PC-3 (cell line): ENCODE measurements at regions not wholly inside any gene's neighbourhood (a gene's known extent, or its start where the extent isn't known, plus 50 kb on each side); places are given as distances from the start of the nearest gene placed in this dataset.

Experiments
- ATAC-seq: fragments of 200-7000 bp; cut with Tn5 transposase; 2 replicates; pipeline ENCODE4 v1.9.1; 2020; ENCODE audit warnings: mild to moderate bottlenecking, moderate library complexity
- BruUV-seq: library from RNA; stranded (reverse); fragments of 400-500 nt; replicated peaks from 2 replicates; lab custom pipeline; 2021; lab: Mats Ljungman, UMichigan
- CTCF ChIA-PET: fragments of 300-600 bp; sonication (Branson Sonifier 250); formaldehyde crosslinking; loops from one replicate; lab custom pipeline; 2022; ENCODE audit warnings: antibody characterized with exemption; lab: Charles Lee
- POLR2A ChIA-PET: fragments of 300-600 bp; sonication (Branson Sonifier 250); formaldehyde crosslinking; loops from one replicate; lab custom pipeline; 2022; ENCODE audit warnings: antibody characterized with exemption; ENCODE audit not compliant: unreplicated experiment; lab: Charles Lee
- DNase-seq: peaks from one replicate; pipeline ENCODE4 v3.0.0-alpha.2; 2015
- H2AFZ ChIP-seq: fragments of 300-600 bp; sonication (generic); 2 replicates; pipeline ENCODE4 v1.6.0; 2016; ENCODE audit warnings: antibody characterized with exemption, low read length
- H3F3A ChIP-seq: fragments of 300-600 bp; sonication (generic); one replicate; pipeline ENCODE4 v1.6.0; 2017; ENCODE audit warnings: antibody characterized with exemption, low read length, control low read depth, mild to moderate bottlenecking; ENCODE audit not compliant: unreplicated experiment
- H3K27ac ChIP-seq: fragments of 300-600 bp; sonication (generic); 2 replicates; pipeline ENCODE4 v1.5.1; 2016; ENCODE audit warnings: mild to moderate bottlenecking, low read length
- H3K27me3 ChIP-seq: fragments of 300-600 bp; sonication (generic); 2 replicates; pipeline ENCODE4 v1.6.1; 2016; ENCODE audit warnings: low read length, mixed read lengths
- H3K36me3 ChIP-seq: fragments of 300-600 bp; sonication (generic); 2 replicates; pipeline ENCODE4 v1.6.1; 2016; ENCODE audit warnings: low read depth, mixed run types, low read length, mixed read lengths
- H3K4me1 ChIP-seq: fragments of 300-600 bp; sonication (generic); 2 replicates; pipeline ENCODE4 v1.5.1; 2016; ENCODE audit warnings: low read length; ENCODE audit not compliant: insufficient read depth
- H3K4me2 ChIP-seq: fragments of 300-600 bp; sonication (generic); 2 replicates; pipeline ENCODE4 v1.6.0; 2016; ENCODE audit warnings: low read length
- H3K4me3 ChIP-seq: fragments of 300-600 bp; sonication (generic); 2 replicates; pipeline ENCODE4 v1.5.1; 2016; ENCODE audit warnings: mild to moderate bottlenecking, low read length, mixed read lengths
- H3K79me2 ChIP-seq: fragments of 300-600 bp; sonication (generic); 2 replicates; pipeline ENCODE4 v1.6.1; 2017; ENCODE audit warnings: low read length, mixed read lengths
- H3K9ac ChIP-seq: fragments of 300-600 bp; sonication (generic); 2 replicates; pipeline ENCODE4 v1.6.0; 2016; ENCODE audit warnings: mild to moderate bottlenecking, low read length
- H3K9me2 ChIP-seq: fragments of 300-600 bp; sonication (generic); replicated peaks from 2 replicates; pipeline ENCODE4 v1.6.1; 2016; ENCODE audit warnings: mixed run types, low read length, mixed read lengths
- H3K9me3 ChIP-seq: fragments of 300-600 bp; sonication (generic); 2 replicates; pipeline ENCODE4 v1.6.1; 2016; ENCODE audit warnings: low read length, mixed read lengths
- H4K20me1 ChIP-seq: fragments of 300-600 bp; sonication (generic); 2 replicates; pipeline ENCODE4 v1.6.1; 2016; ENCODE audit warnings: low read length, mixed read lengths
- EZH2 ChIP-seq: fragments of 300-600 bp; sonication (generic); IDR thresholded peaks from one replicate; pipeline ENCODE4 v1.6.1; 2017; ENCODE audit warnings: antibody characterized with exemption, mild to moderate bottlenecking, low read length; ENCODE audit not compliant: unreplicated experiment
- EZH2phosphoT487 ChIP-seq: fragments of 300-600 bp; sonication (generic); IDR thresholded peaks from 2 replicates; pipeline ENCODE4 v1.6.1; 2018; ENCODE audit warnings: mild to moderate bottlenecking, antibody characterized with exemption, low read length, borderline replicate concordance
- intact Hi-C: fragments of 100-400 bp; cut with micrococcal nuclease; formaldehyde crosslinking; loops from 2 replicates; pipeline ENCODE4 v1.9.0; 2023
- TF ChIP-seq, protein P1 (sequence below): fragments of 300-600 bp; sonication (generic); conservative IDR thresholded peaks from 2 replicates; pipeline ENCODE4 v1.5.1; 2017; ENCODE audit warnings: antibody characterized with exemption, low read depth, mild to moderate bottlenecking, low read length

DNA sequence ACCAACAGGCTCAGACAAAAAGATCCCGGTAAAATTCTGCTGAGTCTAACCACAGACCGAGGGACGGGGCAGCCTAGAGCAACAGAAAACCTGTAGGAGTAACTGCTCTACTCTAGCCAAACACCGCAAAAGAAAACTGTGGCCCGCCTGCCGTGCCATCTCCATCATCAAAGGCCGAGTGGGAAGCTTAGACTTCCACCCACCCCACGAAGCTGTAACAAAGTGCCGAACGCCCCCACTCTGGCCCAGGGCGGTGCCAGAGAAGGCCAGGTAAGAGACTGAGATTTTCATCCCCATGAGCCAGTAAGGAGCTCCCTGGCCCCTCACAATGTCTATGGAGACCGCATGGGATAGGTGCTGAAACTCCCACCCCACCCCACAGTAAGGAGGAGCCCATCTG lies 231.9 kb upstream of the COX10 start:
- intact Hi-C loops, result no loop called here

DNA sequence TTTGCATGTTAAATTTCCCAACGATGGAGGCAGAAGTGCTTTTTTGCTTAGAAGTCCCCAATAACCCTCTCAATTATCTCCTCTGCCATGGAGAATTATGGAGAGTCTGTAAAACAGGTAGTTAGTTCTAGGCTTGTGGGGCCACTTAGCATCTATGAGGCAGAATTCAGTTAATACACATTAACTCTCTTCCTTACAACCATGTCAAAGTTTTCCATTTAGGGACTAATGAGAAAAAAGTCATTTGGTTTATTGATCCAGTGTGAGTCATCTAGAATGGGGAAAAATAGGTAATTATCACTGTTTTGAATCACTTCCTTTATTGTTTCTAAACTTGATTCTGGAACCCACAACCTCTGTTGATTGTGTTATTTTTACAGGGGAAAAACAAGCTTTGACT lies 229.1 kb upstream of the COX10 start:
- H3K27me3 ChIP-seq, result no peaks in the 10 kb centered on the region
- intact Hi-C loops, result no loop called here
- ChIA-PET CTCF (no interaction called here), POLR2A (no interaction called here)
- ATAC-seq, result no peak
- no peaks in the 10 kb centered on the region for H3K9me2 ChIP-seq
- no peak overlapping the region for H2AFZ ChIP-seq
- H3K9ac ChIP-seq, result no peak overlapping the region
- no peak overlapping the region for H3K4me3 ChIP-seq
- H3K4me2 ChIP-seq, result no peak overlapping the region
- no peaks in the 10 kb centered on the region for H3K9me3 ChIP-seq
- H3F3A ChIP-seq, result no peaks in the 10 kb centered on the region
- H4K20me1 ChIP-seq, result no peaks in the 10 kb centered on the region
- no peaks in the 10 kb centered on the region for H3K79me2 ChIP-seq
- no peak for TF ChIP-seq EZH2phosphoT487
- no peak for TF ChIP-seq EZH2
- TF ChIP-seq, protein P1, sequence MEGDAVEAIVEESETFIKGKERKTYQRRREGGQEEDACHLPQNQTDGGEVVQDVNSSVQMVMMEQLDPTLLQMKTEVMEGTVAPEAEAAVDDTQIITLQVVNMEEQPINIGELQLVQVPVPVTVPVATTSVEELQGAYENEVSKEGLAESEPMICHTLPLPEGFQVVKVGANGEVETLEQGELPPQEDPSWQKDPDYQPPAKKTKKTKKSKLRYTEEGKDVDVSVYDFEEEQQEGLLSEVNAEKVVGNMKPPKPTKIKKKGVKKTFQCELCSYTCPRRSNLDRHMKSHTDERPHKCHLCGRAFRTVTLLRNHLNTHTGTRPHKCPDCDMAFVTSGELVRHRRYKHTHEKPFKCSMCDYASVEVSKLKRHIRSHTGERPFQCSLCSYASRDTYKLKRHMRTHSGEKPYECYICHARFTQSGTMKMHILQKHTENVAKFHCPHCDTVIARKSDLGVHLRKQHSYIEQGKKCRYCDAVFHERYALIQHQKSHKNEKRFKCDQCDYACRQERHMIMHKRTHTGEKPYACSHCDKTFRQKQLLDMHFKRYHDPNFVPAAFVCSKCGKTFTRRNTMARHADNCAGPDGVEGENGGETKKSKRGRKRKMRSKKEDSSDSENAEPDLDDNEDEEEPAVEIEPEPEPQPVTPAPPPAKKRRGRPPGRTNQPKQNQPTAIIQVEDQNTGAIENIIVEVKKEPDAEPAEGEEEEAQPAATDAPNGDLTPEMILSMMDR, result no peak
- H3K27ac ChIP-seq, result no peak overlapping the region
- no peak for DNase-seq
- H3K36me3 ChIP-seq, result no peaks in the 10 kb centered on the region
- BruUV-seq, result no TSS peak
- H3K4me1 ChIP-seq, result no peaks in the 10 kb centered on the region

More for the DNA sequence above, 231.9 kb upstream of the COX10 start:
- BruUV-seq, result no TSS peak
- Histone ChIP-seq H3K9ac (no peak overlapping the region), H3K9me3 (no peaks in the 10 kb centered on the region), H2AFZ (no peak overlapping the region), H3K4me1 (no peaks in the 10 kb centered on the region), H3K4me3 (no peak overlapping the region), H3K27me3 (no peaks in the 10 kb centered on the region), H3K9me2 (no peaks in the 10 kb centered on the region), H3K4me2 (no peak overlapping the region), H3K79me2 (no peaks in the 10 kb centered on the region), H4K20me1 (no peaks in the 10 kb centered on the region), H3K27ac (no peak overlapping the region), H3F3A (no peaks in the 10 kb centered on the region), H3K36me3 (no peaks in the 10 kb centered on the region)
- ChIA-PET CTCF (no interaction called here), POLR2A (no interaction called here)
- DNase-seq, result no peak
- TF ChIP-seq EZH2, result no peak
- TF ChIP-seq EZH2phosphoT487, result no peak
- TF ChIP-seq, protein P1, result no peak
- no peak for ATAC-seq

DNA sequence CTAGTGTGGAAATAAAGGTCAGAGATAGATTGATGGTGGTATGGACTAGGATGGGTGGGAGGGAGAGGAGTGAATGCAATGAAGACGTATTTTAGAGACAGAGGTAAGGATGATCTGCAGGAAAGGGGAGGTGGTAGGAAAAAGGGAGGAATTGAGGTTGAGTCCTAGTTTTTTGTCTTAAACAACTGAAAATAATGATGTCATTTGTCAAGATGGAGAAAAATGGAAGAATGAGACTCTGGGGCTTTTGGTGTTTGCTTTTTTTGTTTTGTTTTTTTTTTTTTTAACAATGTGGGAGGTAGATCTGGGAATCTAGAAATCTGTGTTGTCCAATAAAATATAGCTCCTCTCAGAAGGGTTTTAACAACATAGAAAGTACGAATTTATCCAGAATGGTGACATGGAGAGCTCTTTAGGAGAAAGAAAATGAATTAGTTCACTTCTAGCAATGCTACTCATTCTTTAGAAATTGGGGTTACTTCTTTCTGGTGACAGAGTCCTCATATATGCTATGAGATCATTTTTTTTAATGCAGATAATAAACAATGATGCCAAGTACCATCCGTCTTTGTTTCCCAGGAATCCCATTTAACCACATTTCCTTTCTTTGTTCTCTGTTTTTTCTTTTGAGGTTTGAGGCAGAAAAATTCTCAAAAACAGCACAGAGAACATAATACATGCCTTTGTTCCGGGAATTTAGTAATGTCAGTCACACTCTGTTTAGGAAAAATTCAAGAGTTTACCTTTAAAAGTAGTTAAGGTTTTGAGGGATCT lies 225.3 kb upstream of the COX10 start:
- no peak for ATAC-seq
- Histone ChIP-seq H3K36me3 (no peaks in the 10 kb centered on the region), H4K20me1 (no peaks in the 10 kb centered on the region), H3K27me3 (no peaks in the 10 kb centered on the region), H3K9ac (no peak overlapping the region), H3K9me3 (no peaks in the 10 kb centered on the region), H3K4me3 (no peak overlapping the region), H3K9me2 (no peaks in the 10 kb centered on the region), H3F3A (no peaks in the 10 kb centered on the region), H2AFZ (no peak overlapping the region), H3K4me1 (no peaks in the 10 kb centered on the region), H3K79me2 (no peaks in the 10 kb centered on the region), H3K27ac (no peak overlapping the region), H3K4me2 (no peak overlapping the region)
- POLR2A ChIA-PET, result no interaction called here
- DNase-seq, result no peak
- CTCF ChIA-PET, result no interaction called here
- no TSS peak for BruUV-seq
- TF ChIP-seq, protein P1, result no peak
- no peak for TF ChIP-seq EZH2phosphoT487
- no peak for TF ChIP-seq EZH2
- intact Hi-C loops, result no loop called here
